ENCODE measurements at regions not wholly inside any gene's neighbourhood (a gene's known extent, or its start where the extent isn't known, plus 50 kb on each side); places are given as distances from the start of the nearest gene placed in this dataset.

DNA sequence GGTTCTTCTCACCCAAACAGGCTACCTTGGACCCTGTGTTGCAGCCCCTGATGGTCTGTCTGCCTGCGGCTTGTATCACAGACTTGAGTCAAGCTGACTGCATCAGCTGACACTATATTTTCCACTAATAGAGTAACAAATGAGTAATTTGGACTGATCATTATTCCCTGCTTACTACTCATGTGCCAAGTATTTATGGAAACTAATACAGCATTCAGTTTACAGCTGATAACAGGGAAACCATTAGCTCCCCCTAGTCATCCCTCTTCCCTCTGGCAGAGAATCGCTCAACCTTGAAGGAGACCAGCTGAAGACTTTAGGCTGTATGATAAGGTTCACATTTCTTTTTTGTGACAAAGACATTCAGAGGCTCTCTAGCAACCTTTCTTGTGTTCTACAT, 116.6 kb upstream of the SYT6 start:
- DNase-seq = no peak

DNA sequence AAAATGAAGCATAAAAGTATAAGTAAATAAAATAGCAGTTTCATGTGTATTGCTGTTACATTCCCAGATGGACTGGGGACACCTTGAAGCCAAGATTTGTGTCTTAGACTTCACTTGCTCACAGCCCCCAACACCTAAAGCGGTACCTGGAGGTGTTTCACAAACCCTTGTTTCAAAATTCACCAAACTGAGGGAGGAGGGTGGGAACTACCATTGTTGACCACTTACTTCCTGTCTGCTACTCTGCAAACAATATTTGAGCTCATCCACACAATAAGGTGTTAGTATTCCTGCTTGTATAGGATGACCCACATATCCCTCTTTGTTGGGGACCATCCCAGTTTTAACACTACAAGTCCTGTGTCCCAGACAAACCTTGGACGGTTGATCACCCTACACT, 115.9 kb upstream of the SYT6 start:
- H3K27ac ChIP-seq = no peak overlapping the region
- H3K4me1 ChIP-seq = no peaks in the 10 kb centered on the region
- FAIRE-seq = no peak
- H3K9me3 ChIP-seq = no peaks in the 10 kb centered on the region
- no peaks in the 10 kb centered on the region for H3K27me3 ChIP-seq
- intact Hi-C loops (cut with DNase I) = no loop called here
- no peaks in the 10 kb centered on the region for H3K36me3 ChIP-seq
- no peak for DNase-seq
- 90 to 96% methylated on average over 2 of the region's 2 CpGs for WGBS, 2 donors
- TF ChIP-seq, protein P1, sequence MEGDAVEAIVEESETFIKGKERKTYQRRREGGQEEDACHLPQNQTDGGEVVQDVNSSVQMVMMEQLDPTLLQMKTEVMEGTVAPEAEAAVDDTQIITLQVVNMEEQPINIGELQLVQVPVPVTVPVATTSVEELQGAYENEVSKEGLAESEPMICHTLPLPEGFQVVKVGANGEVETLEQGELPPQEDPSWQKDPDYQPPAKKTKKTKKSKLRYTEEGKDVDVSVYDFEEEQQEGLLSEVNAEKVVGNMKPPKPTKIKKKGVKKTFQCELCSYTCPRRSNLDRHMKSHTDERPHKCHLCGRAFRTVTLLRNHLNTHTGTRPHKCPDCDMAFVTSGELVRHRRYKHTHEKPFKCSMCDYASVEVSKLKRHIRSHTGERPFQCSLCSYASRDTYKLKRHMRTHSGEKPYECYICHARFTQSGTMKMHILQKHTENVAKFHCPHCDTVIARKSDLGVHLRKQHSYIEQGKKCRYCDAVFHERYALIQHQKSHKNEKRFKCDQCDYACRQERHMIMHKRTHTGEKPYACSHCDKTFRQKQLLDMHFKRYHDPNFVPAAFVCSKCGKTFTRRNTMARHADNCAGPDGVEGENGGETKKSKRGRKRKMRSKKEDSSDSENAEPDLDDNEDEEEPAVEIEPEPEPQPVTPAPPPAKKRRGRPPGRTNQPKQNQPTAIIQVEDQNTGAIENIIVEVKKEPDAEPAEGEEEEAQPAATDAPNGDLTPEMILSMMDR (IDR thresholded peaks at IDR 0.05) = no peak
- H3K4me3 ChIP-seq = no peak overlapping the region
- no peak for ATAC-seq

More for the DNA sequence above, 116.6 kb upstream of the SYT6 start:
- Histone ChIP-seq H3K9me3 (no peaks in the 10 kb centered on the region), H3K27ac (no peak overlapping the region), H3K27me3 (no peaks in the 10 kb centered on the region), H3K4me3 (no peak overlapping the region), H3K36me3 (no peaks in the 10 kb centered on the region), H3K4me1 (no peaks in the 10 kb centered on the region)
- 74 to 79% methylated on average over 2 of the region's 2 CpGs for WGBS, 2 donors
- ATAC-seq (no peak), FAIRE-seq (no peak)
- intact Hi-C loops (cut with DNase I) = no loop called here
- TF ChIP-seq, protein P1 (IDR thresholded peaks at IDR 0.05) = no peak

DNA sequence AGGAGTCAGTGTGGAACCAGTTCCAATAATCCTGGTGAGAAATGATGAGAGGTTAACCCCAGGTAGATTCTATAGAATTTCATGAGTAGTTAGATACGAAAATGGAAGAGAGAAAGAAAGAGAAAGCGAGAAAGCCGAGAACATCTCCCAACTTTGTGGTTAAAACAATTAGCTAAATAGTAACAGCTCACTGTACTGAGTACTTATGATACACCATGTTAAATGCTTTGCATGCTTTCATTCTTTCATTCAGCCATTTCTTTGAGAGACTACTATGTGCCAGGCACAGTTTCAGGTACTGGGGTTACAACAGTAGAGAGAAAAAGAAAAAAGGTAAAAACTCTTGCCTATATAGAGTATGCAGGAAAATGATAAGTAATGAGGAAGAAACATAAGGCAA, 109.7 kb upstream of the SYT6 start:
- Histone ChIP-seq H3K27me3 (no peaks in the 10 kb centered on the region), H3K4me3 (no peak overlapping the region), H3K4me1 (no peaks in the 10 kb centered on the region), H3K9me3 (no peaks in the 10 kb centered on the region), H3K27ac (no peak overlapping the region), H3K36me3 (no peaks in the 10 kb centered on the region)
- ATAC-seq (no peak), DNase-seq (no peak), FAIRE-seq (no peak)
- intact Hi-C loops (cut with DNase I) = no loop called here
- TF ChIP-seq, protein P1 (IDR thresholded peaks at IDR 0.05) = no peak
- 72 to 81% methylated on average over 3 of the region's 3 CpGs for WGBS, 2 donors

DNA sequence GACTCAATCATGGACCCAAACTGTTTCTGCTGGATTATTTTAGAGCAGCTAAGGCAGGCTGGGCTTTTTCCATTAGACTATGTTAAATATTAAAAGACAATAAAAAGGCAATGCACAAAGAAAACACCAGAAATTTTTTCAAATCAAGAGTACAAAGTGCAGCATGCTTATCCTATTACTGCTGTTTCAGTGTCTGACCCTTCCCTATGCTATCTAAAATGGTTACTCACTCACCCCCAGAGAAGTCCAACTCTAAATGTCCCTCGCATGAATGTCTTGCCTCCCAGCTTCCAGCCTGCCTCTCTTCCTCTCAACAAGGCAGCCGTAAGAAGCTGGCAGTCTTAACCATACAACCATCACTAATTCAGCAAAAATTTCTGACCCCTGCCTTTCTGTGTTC, 108.7 kb upstream of the SYT6 start:
- Histone ChIP-seq H3K9me3 (no peaks in the 10 kb centered on the region), H3K4me1 (no peaks in the 10 kb centered on the region), H3K4me3 (no peak overlapping the region), H3K36me3 (no peaks in the 10 kb centered on the region), H3K27ac (no peak overlapping the region), H3K27me3 (no peaks in the 10 kb centered on the region)
- FAIRE-seq (no peak), ATAC-seq (no peak), DNase-seq (no peak)
- TF ChIP-seq, protein P1 (IDR thresholded peaks at IDR 0.05) = no peak
- intact Hi-C loops (cut with DNase I) = no loop called here
- WGBS, 2 donors = 45 to 53% methylated on average over 2 of the region's 2 CpGs

DNA sequence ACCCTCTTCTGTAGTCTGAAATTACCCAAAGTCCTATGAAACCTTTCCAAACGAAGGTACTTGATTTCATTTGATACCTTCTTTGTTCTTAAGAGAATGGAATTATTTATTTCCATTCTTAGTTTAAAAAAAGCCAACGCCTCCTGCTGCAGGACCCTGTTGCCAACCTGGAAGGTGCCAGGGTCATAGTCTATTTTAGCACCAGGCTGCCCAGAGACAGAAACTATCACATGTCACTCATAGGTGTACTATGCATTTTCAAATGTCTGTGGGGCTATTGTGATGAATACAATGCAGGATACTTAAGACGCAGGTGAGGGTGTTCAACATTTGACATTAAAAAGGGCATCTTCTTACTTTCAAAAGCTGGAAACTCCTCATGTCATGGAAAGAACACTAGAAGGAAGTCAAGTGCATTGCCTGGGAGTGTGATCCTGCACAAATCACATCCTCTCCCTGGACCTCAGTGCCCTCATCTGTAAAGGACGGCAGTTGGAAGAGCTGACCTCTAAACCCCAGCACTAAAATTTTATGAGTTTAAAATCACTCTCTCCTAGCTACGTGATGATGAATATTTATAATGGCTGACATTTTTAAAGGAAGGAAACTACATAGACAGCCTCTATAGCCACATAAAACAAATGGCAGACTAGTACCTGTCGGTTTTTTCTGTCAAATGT, 107.3 kb upstream of the SYT6 start:
- DNase-seq (no peak), ATAC-seq (no peak), FAIRE-seq (no peak)
- 48 to 66% methylated on average over 6 of the region's 6 CpGs for WGBS, 2 donors
- Histone ChIP-seq H3K9me3 (no peaks in the 10 kb centered on the region), H3K27ac (no peak overlapping the region), H3K4me3 (no peak overlapping the region), H3K36me3 (no peaks in the 10 kb centered on the region), H3K4me1 (no peaks in the 10 kb centered on the region), H3K27me3 (no peaks in the 10 kb centered on the region)
- intact Hi-C loops (cut with DNase I) = no loop called here
- TF ChIP-seq, protein P1 (IDR thresholded peaks at IDR 0.05) = no peak
